GM18508 (cell line): ENCODE measurements at regions not wholly inside any gene's neighbourhood (a gene's known extent, or its start where the extent isn't known, plus 50 kb on each side); places are given as distances from the start of the nearest gene placed in this dataset.

Experiments
- ATAC-seq: cut with Tn5 transposase; IDR thresholded peaks from one replicate; pipeline ENCODE4 v1.9.1; 2021; ENCODE audit warnings: moderate number of reproducible peaks; ENCODE audit not compliant: insufficient read depth, unreplicated experiment

DNA sequence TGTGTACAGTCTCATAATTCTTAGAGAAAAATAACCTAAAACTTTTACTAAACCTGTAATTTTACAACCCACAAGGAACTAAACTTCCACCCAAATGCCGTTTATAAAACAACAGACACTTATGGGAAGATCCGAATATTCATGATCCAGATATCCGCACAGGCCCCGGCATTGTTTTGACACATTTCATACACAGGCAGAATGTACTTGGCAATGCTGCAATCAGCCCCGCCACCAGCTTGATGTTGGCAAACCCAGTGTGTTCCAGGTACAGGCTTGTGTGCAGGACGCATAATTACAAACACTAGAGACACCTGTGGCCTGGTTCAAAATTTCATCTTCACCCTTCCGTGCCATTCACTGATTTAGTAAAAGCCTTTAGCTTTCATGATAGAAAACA is 393.0 kb upstream of the SALL3 start:
- ATAC-seq = no peak

GRCh38 chr18:78587096-78587495 is 392.5 kb upstream of the SALL3 start:
- no peak for ATAC-seq

DNA sequence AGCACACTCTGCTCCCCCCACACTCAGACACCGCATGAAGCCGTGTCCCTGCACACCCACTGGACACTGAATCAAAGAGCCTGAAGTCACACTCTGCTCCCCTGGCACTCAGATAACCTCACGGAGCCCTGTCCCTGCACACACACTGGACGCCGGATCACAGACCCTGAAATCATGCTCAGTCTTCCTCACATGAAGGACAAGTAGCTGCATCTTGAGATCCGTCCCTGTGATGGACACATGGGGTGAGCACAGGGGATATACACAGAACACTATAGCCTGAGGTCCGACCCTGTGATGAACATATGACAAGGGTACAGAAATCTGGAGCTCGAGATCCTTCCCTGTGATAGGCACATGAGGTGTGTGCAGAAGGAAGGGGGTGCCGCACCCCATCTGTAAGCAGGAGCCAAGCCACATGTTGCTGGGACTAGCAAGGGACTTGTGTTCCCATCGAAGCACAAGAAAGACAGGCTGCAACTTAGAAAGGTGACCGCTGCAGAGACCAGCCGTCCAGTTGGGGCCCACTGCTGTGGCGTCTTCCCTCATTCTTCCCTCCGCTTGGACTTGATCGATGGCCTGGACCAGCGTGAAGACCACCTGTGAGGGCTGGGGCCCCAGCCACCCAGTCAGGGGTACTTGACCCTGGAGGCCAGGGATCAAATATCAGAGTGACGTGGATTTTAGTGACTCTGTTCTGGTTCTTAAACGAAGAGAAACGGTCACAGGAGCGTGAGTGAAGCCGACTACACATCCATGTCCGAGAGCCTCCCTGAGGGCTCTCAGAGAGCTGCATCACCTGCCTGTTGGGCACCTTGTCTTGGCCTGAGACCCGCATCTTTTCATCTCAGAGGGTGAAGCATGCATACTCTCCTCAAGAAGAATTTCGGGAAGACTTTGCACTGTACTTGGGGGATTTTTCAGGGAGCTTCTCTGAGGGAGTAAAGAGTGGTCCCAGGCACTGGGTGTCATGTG is 391.7 kb upstream of the SALL3 start:
- no peak for ATAC-seq

DNA sequence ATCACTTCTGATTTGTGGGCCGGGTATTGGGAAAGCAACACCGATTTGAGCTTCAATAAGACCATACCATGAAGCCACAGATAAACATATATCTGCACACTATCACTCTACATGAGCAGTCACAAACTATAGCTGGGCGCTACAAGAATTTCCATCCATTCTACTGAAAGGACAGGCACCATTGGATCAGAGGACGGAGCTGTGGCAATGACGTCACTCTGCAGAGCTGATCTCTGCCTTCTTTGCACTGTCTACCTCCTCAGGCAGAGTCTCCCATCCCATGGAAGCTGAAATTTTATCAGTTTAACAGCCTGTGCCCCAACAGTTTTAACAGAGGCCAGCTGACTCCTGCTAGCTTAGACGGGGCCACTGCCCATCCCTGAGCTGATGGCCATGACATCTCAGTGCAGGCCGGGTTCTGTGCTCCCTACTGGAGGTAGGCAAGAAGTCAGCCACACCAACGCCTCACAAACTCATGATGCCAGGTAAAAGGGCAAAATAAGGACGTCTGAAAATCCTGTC is 389.6 kb upstream of the SALL3 start:
- ATAC-seq = no peak

GRCh38 chr18:78595453-78595852 is 384.2 kb upstream of the SALL3 start:
- ATAC-seq = no peak

- no peak for ATAC-seq
Observed at GRCh38 chr18:78595924-78596573, 383.6 kb upstream of the SALL3 start.

DNA sequence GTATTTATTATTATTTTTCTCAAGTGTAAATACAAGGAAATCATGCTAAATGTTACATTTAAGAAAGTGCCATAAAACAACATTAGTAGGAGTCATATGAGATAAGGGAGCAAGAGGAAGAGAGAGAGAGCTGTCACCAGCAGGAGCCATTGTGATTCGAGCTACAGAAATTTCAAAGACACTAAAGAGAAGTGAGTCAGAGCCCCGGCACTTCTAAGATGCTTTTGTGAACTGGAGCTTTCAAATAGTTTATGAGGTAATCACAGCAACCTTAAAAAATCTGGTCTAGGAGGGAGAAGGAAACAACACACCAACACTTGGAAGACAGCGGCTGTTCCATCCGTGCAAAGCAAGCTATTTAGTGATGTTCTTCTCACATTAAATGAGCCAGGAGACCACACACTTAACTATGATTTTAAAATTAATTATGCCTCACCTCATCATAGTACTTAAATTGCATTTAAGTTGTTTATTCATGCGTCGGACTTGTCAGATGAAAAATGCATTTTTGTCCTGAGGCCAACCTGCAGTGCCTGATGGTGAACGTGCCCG is 382.7 kb upstream of the SALL3 start:
- ATAC-seq = no peak

GRCh38 chr18:78601349-78601748 is 378.3 kb upstream of the SALL3 start:
- ATAC-seq = no peak

DNA sequence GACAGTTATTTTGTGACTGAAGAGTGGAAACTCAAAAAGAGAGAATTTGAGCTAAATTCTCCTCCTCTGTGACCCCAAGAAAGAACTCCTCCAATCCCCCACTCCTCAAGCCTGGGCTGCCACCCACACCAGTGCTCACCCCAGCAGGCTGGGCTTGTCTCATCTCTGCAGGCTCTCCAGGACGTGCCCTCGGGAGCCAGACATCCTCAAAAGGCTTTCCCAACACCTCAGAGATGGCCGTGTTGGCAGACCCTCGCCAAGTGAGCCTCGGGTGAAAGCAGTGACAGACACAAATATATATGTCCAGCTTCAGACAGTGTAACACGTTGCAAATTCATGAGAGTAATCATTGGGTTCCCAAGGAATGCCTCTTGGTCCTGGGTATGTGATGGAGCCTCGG is 377.7 kb upstream of the SALL3 start:
- no peak for ATAC-seq

DNA sequence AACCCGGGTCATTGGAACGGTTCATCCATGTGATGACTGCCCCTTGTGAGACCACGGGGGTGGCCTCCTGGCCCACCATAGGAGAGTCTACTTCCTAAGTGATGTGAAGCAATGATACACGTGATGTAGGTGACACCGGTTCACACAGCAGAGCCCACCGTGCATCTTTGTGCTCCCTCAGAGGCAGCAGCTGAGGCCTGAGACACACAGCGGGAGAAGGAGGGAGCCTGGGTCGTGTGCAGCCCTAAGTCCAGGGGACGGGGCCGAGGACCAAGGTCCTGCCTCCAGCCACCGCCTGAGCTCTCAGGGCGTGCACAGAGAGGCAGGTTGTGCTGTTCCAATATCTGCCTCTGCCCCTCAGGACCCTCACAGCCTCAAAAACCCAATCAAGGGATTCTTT is 377.2 kb upstream of the SALL3 start:
- no peak for ATAC-seq

DNA sequence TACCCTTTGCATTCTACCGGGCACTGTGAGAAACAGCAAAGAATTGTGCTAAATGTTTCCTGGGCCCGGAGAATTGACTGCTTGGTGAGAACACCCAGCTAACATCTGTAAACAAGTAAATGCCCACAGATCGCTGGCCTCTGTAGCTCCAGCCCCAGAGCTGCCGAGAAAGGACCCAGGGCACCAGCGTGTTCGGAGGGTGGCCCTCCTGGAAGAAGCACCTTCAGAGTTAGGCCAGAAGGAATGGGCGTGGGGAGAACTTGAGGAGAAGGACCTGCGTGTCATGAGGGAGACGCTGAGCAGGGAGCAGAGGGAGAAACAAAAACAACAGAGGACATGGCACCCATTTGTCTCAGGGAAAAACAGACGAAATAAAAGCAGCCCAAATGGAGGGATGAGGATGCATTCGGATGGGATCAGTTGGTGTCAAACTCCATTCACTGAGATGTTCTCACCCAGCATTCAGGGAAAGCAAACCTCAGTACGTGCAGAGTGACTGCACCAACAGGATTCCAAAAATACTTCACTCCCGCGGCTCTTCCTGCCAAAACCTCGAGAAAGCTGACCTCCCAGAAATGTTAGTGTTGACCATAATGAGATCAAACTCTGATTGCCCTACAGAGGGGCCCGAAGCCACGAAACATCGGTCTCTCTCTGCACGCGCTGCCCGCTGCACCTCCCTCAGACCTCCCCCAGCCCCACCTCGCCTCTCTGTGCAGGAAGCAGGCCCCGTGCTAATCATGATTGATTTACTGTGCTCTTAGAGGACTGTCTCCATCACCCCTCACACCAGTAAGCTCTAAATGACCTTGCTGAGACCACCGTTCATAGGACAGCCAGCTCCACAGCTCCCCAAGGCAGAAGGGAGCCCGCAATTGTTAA is 376.3 kb upstream of the SALL3 start:
- ATAC-seq = no peak

GRCh38 chr18:78605255-78605654 is 374.4 kb upstream of the SALL3 start:
- ATAC-seq = no peak

- no peak for ATAC-seq
Observed at GRCh38 chr18:78607221-78607620, 372.4 kb upstream of the SALL3 start.

DNA sequence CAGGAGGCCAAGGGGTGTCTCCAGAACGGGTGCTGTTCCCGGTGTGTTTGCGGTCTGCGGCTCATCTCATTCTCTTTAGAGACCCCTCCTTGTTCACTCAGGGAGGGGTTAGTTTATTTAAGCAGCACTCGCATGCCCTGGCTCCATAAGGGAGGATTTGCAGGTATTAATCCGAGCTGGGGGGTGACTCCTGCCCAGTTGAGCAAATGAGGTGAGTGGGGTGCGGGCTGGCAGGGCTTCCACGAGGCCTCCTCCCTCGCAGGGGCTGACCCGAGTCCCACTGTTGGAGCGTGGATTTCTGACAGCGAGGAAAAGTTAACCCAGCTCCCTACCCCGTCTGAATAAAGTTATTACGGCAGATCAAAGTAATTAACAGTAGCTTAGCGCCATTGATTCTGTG is 371.8 kb upstream of the SALL3 start:
- ATAC-seq = no peak

- no peak for ATAC-seq
Observed at GRCh38 chr18:78610179-78610578, 369.4 kb upstream of the SALL3 start.

DNA sequence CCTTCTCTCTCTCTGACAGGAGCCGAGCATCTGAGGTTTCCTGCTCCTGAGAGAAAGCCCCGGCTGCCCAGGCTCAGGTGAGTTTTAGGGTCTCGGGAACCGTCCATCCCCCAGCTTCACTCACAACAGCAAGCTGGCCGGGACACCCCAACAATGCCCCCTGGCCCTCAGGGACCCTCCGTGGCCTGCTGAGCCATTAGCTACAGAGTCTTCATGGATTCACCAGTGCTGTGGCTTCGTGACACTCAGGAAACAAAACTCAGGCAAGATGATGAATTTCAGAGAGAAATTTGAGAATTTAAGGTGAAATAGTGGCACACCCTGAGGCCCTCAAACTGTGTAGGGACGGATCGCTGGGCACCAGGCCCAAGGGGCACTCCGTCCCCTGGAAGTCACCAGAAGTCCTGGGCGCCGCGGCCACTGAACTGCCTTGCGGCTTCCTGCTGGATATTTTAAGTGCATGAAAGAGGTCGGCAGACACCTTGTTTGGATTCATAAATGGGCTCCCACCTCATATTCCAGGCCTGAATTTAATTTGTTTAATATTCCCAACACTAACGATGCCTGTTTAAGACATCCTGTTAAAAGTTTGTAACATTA is 368.3 kb upstream of the SALL3 start:
- ATAC-seq = no peak

DNA sequence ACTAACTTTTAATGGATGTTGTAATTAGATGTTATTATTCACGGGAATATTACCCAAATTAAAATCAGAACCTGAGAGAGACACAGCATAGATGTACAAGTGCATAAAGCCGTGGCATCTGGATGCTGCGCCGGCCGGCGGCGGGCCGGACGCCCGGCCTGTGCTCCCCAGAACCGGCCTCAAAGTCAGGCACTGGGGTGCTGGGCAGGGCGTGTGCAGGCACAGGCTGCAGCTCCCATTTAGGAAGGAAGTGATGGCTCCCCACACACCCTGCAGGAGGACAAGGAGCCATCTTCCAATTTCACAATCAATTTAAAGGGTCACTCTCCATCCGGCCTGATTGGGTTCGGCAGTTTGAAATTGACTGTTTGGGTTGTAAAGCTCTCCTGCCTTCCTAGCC is 367.7 kb upstream of the SALL3 start:
- ATAC-seq = no peak

- ATAC-seq = no peak
Observed at GRCh38 chr18:78612318-78612717, 367.3 kb upstream of the SALL3 start.

DNA sequence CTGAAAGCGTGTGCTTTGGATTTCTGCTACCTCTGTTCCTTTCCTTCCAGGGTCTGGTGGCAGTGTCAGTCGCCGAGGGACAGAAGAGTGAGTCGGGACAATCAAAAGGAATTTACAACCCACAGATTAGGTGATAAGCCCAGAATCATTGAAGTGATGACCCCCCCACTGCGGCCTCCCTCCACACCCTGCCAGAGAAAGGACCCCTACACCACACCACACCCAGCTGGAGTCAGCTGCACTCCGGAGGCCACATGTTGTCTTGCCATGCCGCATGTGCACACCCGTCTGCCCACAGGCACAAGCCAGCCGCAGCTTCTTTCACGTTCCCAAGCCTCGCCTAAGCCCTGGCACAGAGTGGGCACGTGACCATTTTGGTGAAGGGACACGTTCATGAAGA is 366.8 kb upstream of the SALL3 start:
- no peak for ATAC-seq

- ATAC-seq = no peak
Observed at GRCh38 chr18:78618726-78619125, 360.9 kb upstream of the SALL3 start.
